MM.1S (cell line): ENCODE measurements at regions not wholly inside any gene's neighbourhood (a gene's known extent, or its start where the extent isn't known, plus 50 kb on each side); places are given as distances from the start of the nearest gene placed in this dataset.

Source experiments
- DNase-seq: peaks from one replicate; pipeline ENCODE4 v3.0.0-alpha.2; 2015
- H2AFZ ChIP-seq: fragments of 300-600 bp; sonication (generic); 2 replicates; pipeline ENCODE4 v1.6.0; 2016; ENCODE audit warnings: antibody characterized with exemption, low read length
- H3F3A ChIP-seq: fragments of 300-600 bp; sonication (generic); 2 replicates; pipeline ENCODE4 v1.6.1; 2016; ENCODE audit warnings: mild to moderate bottlenecking, antibody characterized with exemption, low read length, moderate library complexity, mixed read lengths; ENCODE audit not compliant: insufficient read depth
- H3K27ac ChIP-seq: fragments of 300-600 bp; sonication (generic); 2 replicates; pipeline ENCODE4 v1.5.1; 2016; ENCODE audit warnings: mild to moderate bottlenecking, low read length
- H3K27me3 ChIP-seq: fragments of 300-600 bp; sonication (generic); replicated peaks from 2 replicates; pipeline ENCODE4 v1.6.0; 2016; ENCODE audit warnings: low read length; ENCODE audit not compliant: insufficient read depth
- H3K36me3 ChIP-seq: fragments of 300-600 bp; sonication (generic); replicated peaks from 2 replicates; pipeline ENCODE4 v1.6.1; 2016; ENCODE audit warnings: mild to moderate bottlenecking, low read length, mixed read lengths; ENCODE audit not compliant: insufficient read depth
- H3K4me1 ChIP-seq: fragments of 300-600 bp; sonication (generic); 2 replicates; pipeline ENCODE4 v1.6.1; 2016; ENCODE audit warnings: low read length, mixed read lengths
- H3K4me2 ChIP-seq: fragments of 300-600 bp; sonication (generic); 2 replicates; pipeline ENCODE4 v1.6.0; 2016; ENCODE audit warnings: low read depth, low read length
- H3K4me3 ChIP-seq: fragments of 300-600 bp; sonication (generic); 2 replicates; pipeline ENCODE4 v1.5.1; 2016; ENCODE audit warnings: low read length, mixed read lengths
- H3K79me2 ChIP-seq: fragments of 300-600 bp; sonication (generic); 2 replicates; pipeline ENCODE4 v1.6.1; 2016; ENCODE audit warnings: mixed run types, low read length, mixed read lengths
- H3K9ac ChIP-seq: fragments of 300-600 bp; sonication (generic); 2 replicates; pipeline ENCODE4 v1.6.1; 2016; ENCODE audit warnings: low read length, mixed read lengths
- H3K9me2 ChIP-seq: fragments of 300-600 bp; sonication (generic); replicated peaks from 2 replicates; pipeline ENCODE4 v1.6.1; 2016; ENCODE audit warnings: mild to moderate bottlenecking, low read length, mixed read lengths; ENCODE audit not compliant: insufficient read depth
- H3K9me3 ChIP-seq: fragments of 300-600 bp; sonication (generic); replicated peaks from 2 replicates; pipeline ENCODE4 v1.6.1; 2016; ENCODE audit warnings: mild to moderate bottlenecking, low read length, mixed read lengths; ENCODE audit not compliant: insufficient read depth
- H4K20me1 ChIP-seq: fragments of 300-600 bp; sonication (generic); 2 replicates; pipeline ENCODE4 v1.6.1; 2016; ENCODE audit warnings: mild to moderate bottlenecking, low read length, moderate library complexity, mixed read lengths; ENCODE audit not compliant: insufficient read depth
- EZH2 ChIP-seq: fragments of 300-600 bp; sonication (generic); optimal IDR thresholded peaks from 2 replicates; pipeline ENCODE3; 2017; ENCODE audit warnings: low read depth, mild to moderate bottlenecking, antibody characterized with exemption, low read length, mixed read lengths
- EZH2phosphoT487 ChIP-seq: fragments of 300-600 bp; sonication (generic); IDR thresholded peaks from 2 replicates; pipeline ENCODE4 v1.6.1; 2018; ENCODE audit warnings: antibody characterized with exemption, low read length
- TF ChIP-seq, protein P1 (sequence below): fragments of 300-600 bp; sonication (generic); IDR thresholded peaks from 2 replicates; pipeline ENCODE4 v1.5.1; 2016; ENCODE audit warnings: antibody characterized with exemption, low read length, mixed read lengths

DNA sequence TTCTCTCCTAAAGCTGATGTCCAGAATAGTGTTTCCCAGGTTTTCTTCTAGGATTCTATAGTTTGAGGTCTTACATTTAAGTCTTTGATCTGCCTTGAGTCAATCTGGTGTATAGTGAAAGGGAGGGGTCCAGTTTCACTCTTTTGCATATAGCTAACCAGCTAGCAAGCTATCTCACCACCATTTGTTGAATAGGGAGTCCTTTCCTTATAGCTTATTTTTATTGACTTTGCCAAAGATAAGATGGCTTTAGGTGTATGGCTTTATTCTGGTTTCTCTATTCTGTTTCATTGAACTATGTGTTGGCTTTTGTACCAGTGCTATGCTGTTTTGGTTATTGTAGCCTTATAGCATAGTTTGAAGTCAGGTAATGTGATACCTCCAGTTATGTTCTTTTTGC, 1386.1 kb downstream of the SLITRK5 start:
- Histone ChIP-seq H3K4me3 (no peak overlapping the region), H3K4me2 (no peak overlapping the region), H3K79me2 (no peaks in the 10 kb centered on the region), H3K9ac (no peak overlapping the region), H3K27me3 (no peaks in the 10 kb centered on the region), H3K36me3 (no peaks in the 10 kb centered on the region), H4K20me1 (no peaks in the 10 kb centered on the region), H3K9me3 (no peaks in the 10 kb centered on the region), H3F3A (no peaks in the 10 kb centered on the region), H3K27ac (no peak overlapping the region), H2AFZ (no peak overlapping the region), H3K9me2 (no peaks in the 10 kb centered on the region), H3K4me1 (no peaks in the 10 kb centered on the region)
- no peak for TF ChIP-seq EZH2
- no peak for TF ChIP-seq EZH2phosphoT487
- TF ChIP-seq, protein P1, sequence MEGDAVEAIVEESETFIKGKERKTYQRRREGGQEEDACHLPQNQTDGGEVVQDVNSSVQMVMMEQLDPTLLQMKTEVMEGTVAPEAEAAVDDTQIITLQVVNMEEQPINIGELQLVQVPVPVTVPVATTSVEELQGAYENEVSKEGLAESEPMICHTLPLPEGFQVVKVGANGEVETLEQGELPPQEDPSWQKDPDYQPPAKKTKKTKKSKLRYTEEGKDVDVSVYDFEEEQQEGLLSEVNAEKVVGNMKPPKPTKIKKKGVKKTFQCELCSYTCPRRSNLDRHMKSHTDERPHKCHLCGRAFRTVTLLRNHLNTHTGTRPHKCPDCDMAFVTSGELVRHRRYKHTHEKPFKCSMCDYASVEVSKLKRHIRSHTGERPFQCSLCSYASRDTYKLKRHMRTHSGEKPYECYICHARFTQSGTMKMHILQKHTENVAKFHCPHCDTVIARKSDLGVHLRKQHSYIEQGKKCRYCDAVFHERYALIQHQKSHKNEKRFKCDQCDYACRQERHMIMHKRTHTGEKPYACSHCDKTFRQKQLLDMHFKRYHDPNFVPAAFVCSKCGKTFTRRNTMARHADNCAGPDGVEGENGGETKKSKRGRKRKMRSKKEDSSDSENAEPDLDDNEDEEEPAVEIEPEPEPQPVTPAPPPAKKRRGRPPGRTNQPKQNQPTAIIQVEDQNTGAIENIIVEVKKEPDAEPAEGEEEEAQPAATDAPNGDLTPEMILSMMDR: no peak
- DNase-seq: no peak

DNA sequence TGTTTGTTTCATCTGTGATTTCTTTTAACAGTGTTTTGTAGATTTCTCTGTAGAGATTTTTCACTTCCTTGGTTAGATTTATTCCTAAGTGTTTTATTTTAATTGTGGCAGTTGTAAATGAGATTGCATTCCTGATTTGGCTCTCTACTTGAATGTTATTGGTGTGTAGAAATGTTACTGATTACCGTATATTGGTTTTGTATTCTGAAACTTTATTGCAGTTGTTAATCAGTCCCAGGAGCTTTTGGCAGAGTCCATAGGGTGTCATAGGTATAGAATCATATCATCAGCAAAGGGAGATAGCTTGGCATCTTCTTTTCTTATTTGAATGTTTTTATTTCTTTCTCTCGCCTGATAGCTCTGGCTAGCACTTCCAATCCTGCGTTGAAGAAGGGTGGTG, 1386.7 kb downstream of the SLITRK5 start:
- H2AFZ ChIP-seq: no peak overlapping the region

DNA sequence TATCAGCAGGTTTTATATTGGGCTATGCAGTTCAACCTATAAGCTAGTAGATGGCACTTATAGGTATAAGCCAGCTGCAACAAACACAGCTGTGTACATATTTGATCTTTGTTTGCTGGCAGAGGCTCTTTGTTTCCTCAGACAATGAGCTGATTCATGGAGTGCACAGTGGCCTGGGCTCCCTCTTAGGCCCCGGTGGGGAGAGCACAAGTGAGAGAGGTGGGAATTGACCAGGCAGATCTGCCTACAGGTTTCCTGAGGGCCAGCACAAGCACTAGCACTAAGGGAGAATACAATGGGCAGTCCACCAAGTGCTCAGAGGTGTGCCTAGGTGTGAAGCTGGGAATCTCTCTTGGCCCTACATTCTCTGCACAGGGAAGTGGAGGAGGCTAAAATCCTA, 1390.7 kb downstream of the SLITRK5 start:
- Histone ChIP-seq H3F3A (no peaks in the 10 kb centered on the region), H3K4me1 (no peaks in the 10 kb centered on the region), H3K36me3 (no peaks in the 10 kb centered on the region), H3K27ac (no peak overlapping the region), H3K4me2 (no peak overlapping the region), H2AFZ (no peak overlapping the region), H3K9me3 (no peaks in the 10 kb centered on the region), H3K9ac (no peak overlapping the region), H3K9me2 (no peaks in the 10 kb centered on the region), H3K27me3 (no peaks in the 10 kb centered on the region), H3K79me2 (no peaks in the 10 kb centered on the region), H4K20me1 (no peaks in the 10 kb centered on the region), H3K4me3 (no peak overlapping the region)
- no peak for DNase-seq
- TF ChIP-seq EZH2phosphoT487 (no peak), EZH2 (no peak)
- TF ChIP-seq, protein P1: no peak

More for the DNA sequence above, 1386.7 kb downstream of the SLITRK5 start:
- Histone ChIP-seq H3K79me2 (no peaks in the 10 kb centered on the region), H3K4me1 (no peaks in the 10 kb centered on the region), H3K27ac (no peak overlapping the region), H3K9me2 (no peaks in the 10 kb centered on the region), H3K4me2 (no peak overlapping the region), H3K36me3 (no peaks in the 10 kb centered on the region), H3K4me3 (no peak overlapping the region), H3F3A (no peaks in the 10 kb centered on the region), H3K9me3 (no peaks in the 10 kb centered on the region), H3K27me3 (no peaks in the 10 kb centered on the region), H3K9ac (no peak overlapping the region), H4K20me1 (no peaks in the 10 kb centered on the region)
- TF ChIP-seq EZH2phosphoT487 (no peak), EZH2 (no peak)
- TF ChIP-seq, protein P1: no peak
- no peak for DNase-seq
